Keratinocyte (primary cell): ENCODE measurements at regions not wholly inside any gene's neighbourhood (a gene's known extent, or its start where the extent isn't known, plus 50 kb on each side); places are given as distances from the start of the nearest gene placed in this dataset.

Experiments
- DNase-seq: peaks from one replicate; pipeline ENCODE4 v3.0.0-alpha.2; 2011; ENCODE audit warnings: low read depth, missing footprints, low spot score
- FAIRE-seq: peaks from 2 replicates; lab custom pipeline; 2011; peaks lifted over from hg19 to GRCh38; lab: Jason Lieb, UNC
- H2AFZ ChIP-seq: 2 replicates; pipeline ENCODE4 v1.6.0; 2012; ENCODE audit warnings: low read length, control low read depth, inconsistent platforms; ENCODE audit not compliant: control insufficient read depth
- H3K27ac ChIP-seq: 2 replicates; pipeline ENCODE4 v1.5.1; 2011; ENCODE audit warnings: low read length; ENCODE audit not compliant: control insufficient read depth, insufficient read depth
- H3K27me3 ChIP-seq: 3 replicates; pipeline ENCODE4 v1.6.0; 2011; ENCODE audit warnings: low read length; ENCODE audit not compliant: control insufficient read depth, insufficient read depth; ENCODE audit errors: extremely low read depth
- H3K36me3 ChIP-seq, 2 experiments: 2 replicates in 1 of 2; 3 replicates in 1 of 2; pipeline ENCODE4 v1.5.1; 2011; ENCODE audit warnings: low read length in 2 of 2, mild to moderate bottlenecking in 1 of 2; ENCODE audit not compliant: control insufficient read depth in 2 of 2, insufficient read depth in 2 of 2; ENCODE audit errors: extremely low read depth in 1 of 2
- H3K4me1 ChIP-seq: 3 replicates; pipeline ENCODE4 v1.5.1; 2011; ENCODE audit warnings: low read length; ENCODE audit not compliant: control insufficient read depth, insufficient read depth; ENCODE audit errors: extremely low read depth
- H3K4me2 ChIP-seq: 3 replicates; pipeline ENCODE4 v1.6.0; 2011; ENCODE audit warnings: low read depth, low read length; ENCODE audit not compliant: control insufficient read depth, insufficient read depth; ENCODE audit errors: extremely low read depth
- H3K4me3 ChIP-seq, 3 experiments: fragments of 200-600 bp in 1 of 3; sonication (generic) in 1 of 3; 2 replicates in 2 of 3; 3 replicates in 1 of 3; pipeline ENCODE4 v1.5.1; 2011 to 2016; ENCODE audit warnings: low read length in 3 of 3, mild to moderate bottlenecking in 3 of 3, control low read depth in 2 of 3, inconsistent platforms in 1 of 3, low read depth in 1 of 3, mixed read lengths in 1 of 3, mixed run types in 1 of 3, moderate library complexity in 1 of 3; ENCODE audit not compliant: control insufficient read depth in 2 of 3, insufficient read depth in 2 of 3; ENCODE audit errors: extremely low read depth in 1 of 3
- H3K79me2 ChIP-seq: 2 replicates; pipeline ENCODE4 v1.6.0; 2012; ENCODE audit warnings: low read length; ENCODE audit not compliant: control insufficient read depth, insufficient read depth
- H3K9ac ChIP-seq: 3 replicates; pipeline ENCODE4 v1.6.0; 2011; ENCODE audit warnings: low read length; ENCODE audit not compliant: control insufficient read depth, insufficient read depth; ENCODE audit errors: extremely low read depth
- H3K9me1 ChIP-seq: 3 replicates; pipeline ENCODE4 v1.6.0; 2011; ENCODE audit warnings: low read length; ENCODE audit not compliant: control insufficient read depth, insufficient read depth; ENCODE audit errors: extremely low read depth
- H3K9me3 ChIP-seq: 2 replicates; pipeline ENCODE4 v1.5.1; 2012; ENCODE audit warnings: low read depth, low read length; ENCODE audit not compliant: control insufficient read depth
- H4K20me1 ChIP-seq: 3 replicates; pipeline ENCODE4 v1.6.0; 2011; ENCODE audit warnings: low read length; ENCODE audit not compliant: control insufficient read depth, insufficient read depth; ENCODE audit errors: extremely low read depth
- CTCF ChIP-seq, 3 experiments: IDR thresholded peaks in 1 of 3; conservative IDR thresholded peaks in 1 of 3; optimal IDR thresholded peaks in 1 of 3; 2 replicates in 2 of 3; 3 replicates in 1 of 3; pipeline versions ENCODE3 to v1.5.1; 2011; ENCODE audit warnings: low read length in 3 of 3, mild to moderate bottlenecking in 3 of 3, moderate library complexity in 2 of 3, control low read depth in 1 of 3, inconsistent platforms in 1 of 3; ENCODE audit not compliant: insufficient read depth in 2 of 3; ENCODE audit errors: extremely low read depth in 1 of 3
- EZH2 ChIP-seq: IDR thresholded peaks from one replicate; pipeline ENCODE4 v1.6.1; 2012; ENCODE audit warnings: inconsistent platforms, mild to moderate bottlenecking, low read length, moderate library complexity
- dilution Hi-C: fragments of 300-500 bp; cut with MboI; formaldehyde crosslinking; loops from one replicate; pipeline ENCODE4 v1.7.0; 2020; ENCODE audit warnings: low sequenced_read_pairs; ENCODE audit not compliant: extremely low pct_ligation_motif_present

DNA sequence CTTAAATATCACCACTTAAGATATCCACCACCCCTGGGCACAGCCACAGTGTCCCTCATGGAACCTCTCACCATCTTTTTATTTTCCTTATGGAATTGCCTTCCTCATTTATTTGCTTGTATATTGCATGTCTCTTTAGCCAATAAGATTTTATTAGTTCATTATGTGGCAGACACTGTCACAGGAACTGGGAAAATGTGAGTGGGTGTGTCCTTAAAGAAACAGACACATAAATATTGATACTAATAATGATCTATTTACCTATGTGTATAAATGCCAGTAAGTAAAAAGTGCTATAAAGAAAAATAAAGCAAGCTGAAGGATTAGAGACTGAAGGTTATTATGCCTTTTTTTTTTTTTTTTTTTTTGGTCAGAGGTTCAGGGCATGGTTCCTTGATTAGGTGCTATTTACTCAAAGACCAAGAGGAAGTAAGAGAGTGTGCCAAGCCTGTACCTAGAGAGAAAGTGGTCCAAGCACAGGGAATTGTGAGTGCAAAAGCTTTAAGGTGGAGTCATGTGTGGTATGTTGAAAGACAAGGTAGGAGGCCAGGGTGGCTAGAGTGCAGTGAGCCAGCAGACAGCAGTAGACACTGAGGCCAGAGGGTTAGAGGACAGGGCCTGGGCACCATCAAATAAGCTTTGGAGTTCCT lies 589.0 kb downstream of the USP25 start:
- FAIRE-seq (no peak), DNase-seq (no peak)
- Histone ChIP-seq H3K27me3 (no peaks in the 10 kb centered on the region), H3K4me2 (no peak overlapping the region), H4K20me1 (no peaks in the 10 kb centered on the region), H3K36me3 (no peaks in the 10 kb centered on the region), H2AFZ (no peak overlapping the region), H3K79me2 (no peaks in the 10 kb centered on the region), H3K9me3 (no peaks in the 10 kb centered on the region), H3K4me1 (no peaks in the 10 kb centered on the region), H3K9me1 (no peaks in the 10 kb centered on the region), H3K9ac (no peak overlapping the region), H3K27ac (no peak overlapping the region), H3K4me3 (no peak overlapping the region)
- no peak for TF ChIP-seq EZH2
- no peak for TF ChIP-seq CTCF (optimal IDR thresholded peaks at IDR 0.05 in 1 of 3, IDR thresholded peaks at IDR 0.05 in 1 of 3, conservative IDR thresholded peaks at IDR 0.05 in 1 of 3; ENCODE audit: extremely low read depth in 1 of 3, insufficient read depth in 2 of 3, low read length in 3 of 3)
- dilution Hi-C loops = no loop called here

GRCh38 chr21:16320110-16320509 lies 590.3 kb downstream of the USP25 start:
- no peaks in the 10 kb centered on the region for H3K36me3 ChIP-seq
- no peaks in the 10 kb centered on the region for H3K9me3 ChIP-seq
- no peaks in the 10 kb centered on the region for H3K9me1 ChIP-seq
- H4K20me1 ChIP-seq = no peaks in the 10 kb centered on the region
- dilution Hi-C loops = no loop called here
- H3K79me2 ChIP-seq = no peaks in the 10 kb centered on the region
- H3K4me3 ChIP-seq = no peak overlapping the region
- DNase-seq (no peak), FAIRE-seq (no peak)
- no peak overlapping the region for H2AFZ ChIP-seq
- no peak overlapping the region for H3K9ac ChIP-seq
- H3K4me2 ChIP-seq = no peak overlapping the region
- H3K4me1 ChIP-seq = no peaks in the 10 kb centered on the region
- no peak overlapping the region for H3K27ac ChIP-seq
- no peaks in the 10 kb centered on the region for H3K27me3 ChIP-seq
- no peak for TF ChIP-seq CTCF (optimal IDR thresholded peaks at IDR 0.05 in 1 of 3, IDR thresholded peaks at IDR 0.05 in 1 of 3, conservative IDR thresholded peaks at IDR 0.05 in 1 of 3; ENCODE audit: extremely low read depth in 1 of 3, insufficient read depth in 2 of 3, low read length in 3 of 3)
- no peak for TF ChIP-seq EZH2
